ENCODE measurements at regions not wholly inside any gene's neighbourhood (a gene's known extent, or its start where the extent isn't known, plus 50 kb on each side); places are given as distances from the start of the nearest gene placed in this dataset.

GRCh38 chr2:222993920-222994650, 57.9 kb upstream of the KCNE4 start:
- peak; percentile 94 for DNase-seq (ENCODE audit: low read depth, low spot score)
- ChIA-PET CTCF (interaction anchor here (1.2 to 3.0 kb wide), 4 partner anchors 11 to 79 kb away, joined by 3 to 12 read pairs (median 4); no protein-coding TSS in a partner anchor), POLR2A (interaction anchor here (1.2 to 1.8 kb wide), 2 partner anchors 16 to 60 kb away, joined by 3 to 7 read pairs; no protein-coding TSS in a partner anchor)
- no peak overlapping the region for H3K4me3 ChIP-seq (ENCODE audit: low read depth, low read length)
- TF ChIP-seq, protein P1, sequence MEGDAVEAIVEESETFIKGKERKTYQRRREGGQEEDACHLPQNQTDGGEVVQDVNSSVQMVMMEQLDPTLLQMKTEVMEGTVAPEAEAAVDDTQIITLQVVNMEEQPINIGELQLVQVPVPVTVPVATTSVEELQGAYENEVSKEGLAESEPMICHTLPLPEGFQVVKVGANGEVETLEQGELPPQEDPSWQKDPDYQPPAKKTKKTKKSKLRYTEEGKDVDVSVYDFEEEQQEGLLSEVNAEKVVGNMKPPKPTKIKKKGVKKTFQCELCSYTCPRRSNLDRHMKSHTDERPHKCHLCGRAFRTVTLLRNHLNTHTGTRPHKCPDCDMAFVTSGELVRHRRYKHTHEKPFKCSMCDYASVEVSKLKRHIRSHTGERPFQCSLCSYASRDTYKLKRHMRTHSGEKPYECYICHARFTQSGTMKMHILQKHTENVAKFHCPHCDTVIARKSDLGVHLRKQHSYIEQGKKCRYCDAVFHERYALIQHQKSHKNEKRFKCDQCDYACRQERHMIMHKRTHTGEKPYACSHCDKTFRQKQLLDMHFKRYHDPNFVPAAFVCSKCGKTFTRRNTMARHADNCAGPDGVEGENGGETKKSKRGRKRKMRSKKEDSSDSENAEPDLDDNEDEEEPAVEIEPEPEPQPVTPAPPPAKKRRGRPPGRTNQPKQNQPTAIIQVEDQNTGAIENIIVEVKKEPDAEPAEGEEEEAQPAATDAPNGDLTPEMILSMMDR (IDR thresholded peaks at IDR 0.05; ENCODE audit: insufficient read depth, low read length, missing control alignments), result no peak

- no peak overlapping the region for H3K4me3 ChIP-seq (ENCODE audit: low read depth, low read length)
- DNase-seq (ENCODE audit: low read depth, low spot score), result no peak
- ChIA-PET CTCF (no interaction called here), POLR2A (interaction anchor here (0.7 kb wide), 1 partner anchor 284 kb away, joined by 3 read pairs; no protein-coding TSS in a partner anchor)
- TF ChIP-seq, protein P1 (IDR thresholded peaks at IDR 0.05; ENCODE audit: insufficient read depth, low read length, missing control alignments), result no peak
These were observed 53.5 kb upstream of the KCNE4 start for GRCh38 chr2:222998459-222998858.

DNA sequence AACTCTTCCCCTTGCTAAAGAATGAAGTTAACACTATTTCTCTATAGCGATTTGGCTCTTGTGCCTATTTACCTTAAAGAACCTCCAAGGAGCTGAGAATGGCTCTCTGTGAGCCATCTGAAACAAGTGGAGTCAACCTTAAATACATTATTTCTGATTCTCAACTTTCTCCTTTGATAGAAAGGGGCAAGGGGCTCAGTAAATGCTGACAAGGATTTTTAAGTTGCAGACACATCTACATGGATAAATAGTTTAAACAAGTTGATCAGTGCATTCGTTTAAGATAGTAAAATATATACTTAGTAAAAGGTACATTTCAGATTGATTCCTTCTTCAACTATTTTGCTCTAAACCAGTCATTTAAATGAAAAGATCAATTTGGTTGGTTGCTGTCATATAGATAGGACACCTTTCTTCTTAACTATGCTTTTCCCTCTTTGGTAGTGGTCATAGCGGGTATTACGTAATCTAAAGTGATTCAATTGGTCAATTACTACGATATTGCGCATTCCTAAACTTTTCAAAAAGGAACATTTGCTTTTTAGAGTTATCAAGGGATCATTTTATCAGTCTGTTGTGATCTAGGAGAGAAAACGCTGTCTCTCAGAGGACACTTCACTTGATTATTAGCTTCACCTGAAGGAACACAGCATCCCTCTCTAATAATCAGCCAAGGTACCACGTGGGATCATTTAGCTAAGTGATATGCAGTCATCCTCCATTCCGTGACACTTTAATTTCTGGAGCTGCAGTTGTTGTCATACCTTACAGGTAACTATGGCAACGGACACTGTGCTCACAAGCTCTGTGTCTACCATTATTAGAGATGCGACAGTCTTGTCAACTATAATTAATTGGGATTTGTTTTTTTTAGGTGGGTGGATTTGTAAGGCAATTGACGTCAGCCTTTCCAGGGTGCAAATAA, 50.9 kb upstream of the KCNE4 start:
- DNase-seq (ENCODE audit: low read depth, low spot score), result no peak
- H3K4me3 ChIP-seq (ENCODE audit: low read depth, low read length), result no peak overlapping the region
- POLR2A ChIA-PET, result interaction anchor here (1.1 kb wide), 1 partner anchor 46 kb away, joined by 3 read pairs; no protein-coding TSS in a partner anchor
- CTCF ChIA-PET, result interaction anchor here (0.7 to 1.6 kb wide), 2 partner anchors 20 to 234 kb away, joined by 3 read pairs; no protein-coding TSS in a partner anchor
- TF ChIP-seq, protein P1 (IDR thresholded peaks at IDR 0.05; ENCODE audit: insufficient read depth, low read length, missing control alignments), result no peak

DNA sequence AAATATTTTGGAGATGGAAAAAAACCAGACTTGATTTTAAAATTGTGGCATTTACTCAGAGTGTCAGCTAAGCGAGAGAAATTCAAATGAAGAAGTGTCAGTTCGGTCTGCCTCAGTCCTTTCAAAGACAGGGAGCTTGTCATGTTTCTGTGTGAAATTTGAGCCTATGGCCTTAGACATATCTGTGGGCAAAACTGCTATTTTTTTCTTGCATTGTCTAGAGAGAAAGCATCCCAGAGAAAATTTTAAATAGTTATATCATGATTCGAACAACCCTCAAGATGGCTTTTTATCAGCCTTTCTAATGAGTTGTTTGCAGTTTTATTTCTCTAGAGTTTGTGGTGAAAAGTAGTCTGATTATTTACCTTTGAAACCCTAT, 50.2 kb upstream of the KCNE4 start:
- CTCF ChIA-PET, result interaction anchor here (0.7 to 1.6 kb wide), 2 partner anchors 20 to 234 kb away, joined by 3 read pairs; no protein-coding TSS in a partner anchor
- H3K4me3 ChIP-seq (ENCODE audit: low read depth, low read length), result no peak overlapping the region
- POLR2A ChIA-PET, result interaction anchor here (1.1 kb wide), 1 partner anchor 46 kb away, joined by 3 read pairs; no protein-coding TSS in a partner anchor
- TF ChIP-seq, protein P1 (IDR thresholded peaks at IDR 0.05; ENCODE audit: insufficient read depth, low read length, missing control alignments), result no peak
- peak; percentile 37 for DNase-seq (ENCODE audit: low read depth, low spot score)
